GM13976 (cell line): ENCODE measurements at regions not wholly inside any gene's neighbourhood (a gene's known extent, or its start where the extent isn't known, plus 50 kb on each side); places are given as distances from the start of the nearest gene placed in this dataset.

Source experiments
- DNase-seq: peaks from one replicate; pipeline ENCODE4 v3.0.0; 2012; ENCODE audit warnings: low spot score
- CTCF ChIP-seq: IDR thresholded peaks from 2 replicates; pipeline ENCODE4 v1.5.1; 2012; ENCODE audit warnings: borderline replicate concordance, mild to moderate bottlenecking; ENCODE audit not compliant: insufficient read depth; ENCODE audit errors: extremely low read depth, missing control alignments, control extremely low read depth
- in situ Hi-C: fragments of 300-500 bp; cut with MboI; formaldehyde crosslinking; loops from one replicate; pipeline ENCODE4 v1.12.0; 2022; ENCODE audit warnings: low sequenced_read_pairs, mixed read lengths, inconsistent platforms; ENCODE audit not compliant: unreplicated experiment

GRCh38 chr3:13266005-13266404 is 154.1 kb downstream of the NUP210 start:
- TF ChIP-seq CTCF = no peak
- no peak for DNase-seq
- in situ Hi-C loops = no loop called here

- in situ Hi-C loops = no loop called here
- DNase-seq = no peak
- no peak for TF ChIP-seq CTCF
These were observed 154.6 kb downstream of the NUP210 start for GRCh38 chr3:13265507-13265906.

GRCh38 chr3:13265016-13265415 is 155.1 kb downstream of the NUP210 start:
- no peak for DNase-seq
- TF ChIP-seq CTCF = no peak
- in situ Hi-C loops = no loop called here

GRCh38 chr3:13264468-13264795 is 155.7 kb downstream of the NUP210 start:
- no peak for TF ChIP-seq CTCF
- no peak for DNase-seq
- in situ Hi-C loops = no loop called here

GRCh38 chr3:13263770-13264467 is 156.2 kb downstream of the NUP210 start:
- in situ Hi-C loops = no loop called here
- TF ChIP-seq CTCF = no peak
- DNase-seq = no peak

GRCh38 chr3:13262493-13263211 is 157.5 kb downstream of the NUP210 start:
- in situ Hi-C loops = no loop called here
- TF ChIP-seq CTCF = no peak
- no peak for DNase-seq

- in situ Hi-C loops = no loop called here
- DNase-seq = no peak
- TF ChIP-seq CTCF = no peak
These were observed 158.2 kb downstream of the NUP210 start for GRCh38 chr3:13261892-13262291.
